ENCODE measurements at regions not wholly inside any gene's neighbourhood (a gene's known extent, or its start where the extent isn't known, plus 50 kb on each side); places are given as distances from the start of the nearest gene placed in this dataset.

DNA sequence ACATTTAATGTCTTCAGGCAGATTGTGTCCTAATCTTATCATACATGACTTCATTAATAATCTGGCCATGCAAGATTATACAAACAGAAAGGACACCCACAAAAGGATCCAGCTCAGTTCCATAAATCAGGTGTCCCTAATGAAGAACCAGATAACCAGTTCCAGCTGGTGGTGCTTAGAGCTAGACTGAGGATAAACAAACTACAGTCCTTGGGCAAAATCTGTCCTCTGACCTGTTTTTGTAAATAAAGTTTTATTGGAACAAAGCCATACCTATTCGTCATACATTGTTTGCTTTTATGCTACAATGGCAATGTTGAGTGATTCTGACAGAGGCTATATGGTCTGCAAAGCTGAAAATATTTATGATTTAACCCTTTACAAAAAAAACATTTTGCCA lies 199.5 kb downstream of the MID1IP1 start:
- no peaks in the 10 kb centered on the region for H3K4me1 ChIP-seq (ENCODE audit: low read depth, poor library complexity, severe bottlenecking)
- no peaks in the 10 kb centered on the region for H4K20me1 ChIP-seq (ENCODE audit: insufficient read depth)
- H3K4me2 ChIP-seq = no peak overlapping the region
- no peak overlapping the region for H3K27ac ChIP-seq
- H3K4me3 ChIP-seq (IDR thresholded peaks at IDR 0.05; ENCODE audit: insufficient read depth, low read depth, low read length) = no peak overlapping the region
- H3K27me3 ChIP-seq (ENCODE audit: insufficient read depth, low read depth) = no peaks in the 10 kb centered on the region
- no peak overlapping the region for H2AFZ ChIP-seq (ENCODE audit: low read depth)
- H3K36me3 ChIP-seq (ENCODE audit: insufficient read depth) = no peaks in the 10 kb centered on the region
- TF ChIP-seq, protein P1, sequence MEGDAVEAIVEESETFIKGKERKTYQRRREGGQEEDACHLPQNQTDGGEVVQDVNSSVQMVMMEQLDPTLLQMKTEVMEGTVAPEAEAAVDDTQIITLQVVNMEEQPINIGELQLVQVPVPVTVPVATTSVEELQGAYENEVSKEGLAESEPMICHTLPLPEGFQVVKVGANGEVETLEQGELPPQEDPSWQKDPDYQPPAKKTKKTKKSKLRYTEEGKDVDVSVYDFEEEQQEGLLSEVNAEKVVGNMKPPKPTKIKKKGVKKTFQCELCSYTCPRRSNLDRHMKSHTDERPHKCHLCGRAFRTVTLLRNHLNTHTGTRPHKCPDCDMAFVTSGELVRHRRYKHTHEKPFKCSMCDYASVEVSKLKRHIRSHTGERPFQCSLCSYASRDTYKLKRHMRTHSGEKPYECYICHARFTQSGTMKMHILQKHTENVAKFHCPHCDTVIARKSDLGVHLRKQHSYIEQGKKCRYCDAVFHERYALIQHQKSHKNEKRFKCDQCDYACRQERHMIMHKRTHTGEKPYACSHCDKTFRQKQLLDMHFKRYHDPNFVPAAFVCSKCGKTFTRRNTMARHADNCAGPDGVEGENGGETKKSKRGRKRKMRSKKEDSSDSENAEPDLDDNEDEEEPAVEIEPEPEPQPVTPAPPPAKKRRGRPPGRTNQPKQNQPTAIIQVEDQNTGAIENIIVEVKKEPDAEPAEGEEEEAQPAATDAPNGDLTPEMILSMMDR (conservative IDR thresholded peaks at IDR 0.05; ENCODE audit: low read depth, low read length) = no peak
- no peaks in the 10 kb centered on the region for H3K79me2 ChIP-seq (ENCODE audit: insufficient read depth, low read depth)
- H3K9ac ChIP-seq = no peak overlapping the region

DNA sequence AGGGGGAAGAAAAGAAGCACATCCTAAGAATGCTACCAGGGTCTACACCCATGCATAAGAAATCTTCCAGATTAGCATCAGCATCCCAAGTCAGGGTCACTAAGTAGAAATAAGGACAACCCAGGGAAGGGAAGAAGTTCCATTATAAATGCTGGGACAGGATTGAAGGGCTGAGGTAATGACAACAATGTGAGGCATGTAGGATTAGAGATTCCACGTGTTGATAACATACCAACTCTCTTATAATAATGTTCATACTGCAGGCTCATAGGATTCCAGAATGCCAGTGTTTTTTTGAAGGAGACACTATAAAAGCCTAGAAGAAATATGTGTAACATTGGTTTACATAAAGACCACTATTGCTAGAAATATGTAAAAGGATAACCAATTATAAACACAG lies 201.2 kb downstream of the MID1IP1 start:
- TF ChIP-seq, protein P1 (conservative IDR thresholded peaks at IDR 0.05; ENCODE audit: low read depth, low read length) = no peak
- no peaks in the 10 kb centered on the region for H3K4me1 ChIP-seq (ENCODE audit: low read depth, poor library complexity, severe bottlenecking)
- no peaks in the 10 kb centered on the region for H3K79me2 ChIP-seq (ENCODE audit: insufficient read depth, low read depth)

DNA sequence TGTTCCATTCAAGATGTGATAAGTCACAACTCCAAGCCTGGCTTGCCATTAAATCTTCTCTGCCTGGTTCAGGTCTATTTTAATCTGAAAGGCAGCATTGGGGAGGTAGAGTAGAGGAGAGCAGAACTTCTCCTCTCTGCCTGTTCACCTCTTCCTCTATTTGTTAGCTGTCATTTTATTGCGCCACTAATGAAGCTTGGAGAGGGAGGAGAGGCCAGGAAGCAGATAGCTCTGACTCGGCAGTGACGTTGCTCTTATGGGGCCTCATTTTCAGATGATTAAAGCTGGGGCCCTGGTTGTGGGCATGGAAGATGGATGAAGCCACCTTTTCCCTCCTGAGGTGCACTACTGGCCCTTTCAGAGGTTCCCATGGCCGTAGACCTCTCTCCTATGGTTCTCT lies 207.3 kb downstream of the MID1IP1 start:
- Histone ChIP-seq H3K27me3 (ENCODE audit: insufficient read depth, low read depth) (no peaks in the 10 kb centered on the region), H3K27ac (no peak overlapping the region), H3K4me1 (ENCODE audit: low read depth, poor library complexity, severe bottlenecking) (no peaks in the 10 kb centered on the region), H2AFZ (ENCODE audit: low read depth) (no peak overlapping the region), H3K4me3 (IDR thresholded peaks at IDR 0.05; ENCODE audit: insufficient read depth, low read depth, low read length) (no peak overlapping the region), H3K4me2 (no peak overlapping the region), H3K9ac (no peak overlapping the region), H3K79me2 (ENCODE audit: insufficient read depth, low read depth) (no peaks in the 10 kb centered on the region), H4K20me1 (ENCODE audit: insufficient read depth) (no peaks in the 10 kb centered on the region), H3K36me3 (ENCODE audit: insufficient read depth) (no peaks in the 10 kb centered on the region)
- TF ChIP-seq, protein P1 (conservative IDR thresholded peaks at IDR 0.05; ENCODE audit: low read depth, low read length) = no peak

More for the DNA sequence above, 201.2 kb downstream of the MID1IP1 start:
- no peaks in the 10 kb centered on the region for H3K27me3 ChIP-seq (ENCODE audit: insufficient read depth, low read depth)
- no peaks in the 10 kb centered on the region for H3K36me3 ChIP-seq (ENCODE audit: insufficient read depth)
- no peak overlapping the region for H3K9ac ChIP-seq
- H3K27ac ChIP-seq = no peak overlapping the region
- no peak overlapping the region for H2AFZ ChIP-seq (ENCODE audit: low read depth)
- H3K4me3 ChIP-seq (IDR thresholded peaks at IDR 0.05; ENCODE audit: insufficient read depth, low read depth, low read length) = no peak overlapping the region
- H4K20me1 ChIP-seq (ENCODE audit: insufficient read depth) = no peaks in the 10 kb centered on the region
- H3K4me2 ChIP-seq = no peak overlapping the region

DNA sequence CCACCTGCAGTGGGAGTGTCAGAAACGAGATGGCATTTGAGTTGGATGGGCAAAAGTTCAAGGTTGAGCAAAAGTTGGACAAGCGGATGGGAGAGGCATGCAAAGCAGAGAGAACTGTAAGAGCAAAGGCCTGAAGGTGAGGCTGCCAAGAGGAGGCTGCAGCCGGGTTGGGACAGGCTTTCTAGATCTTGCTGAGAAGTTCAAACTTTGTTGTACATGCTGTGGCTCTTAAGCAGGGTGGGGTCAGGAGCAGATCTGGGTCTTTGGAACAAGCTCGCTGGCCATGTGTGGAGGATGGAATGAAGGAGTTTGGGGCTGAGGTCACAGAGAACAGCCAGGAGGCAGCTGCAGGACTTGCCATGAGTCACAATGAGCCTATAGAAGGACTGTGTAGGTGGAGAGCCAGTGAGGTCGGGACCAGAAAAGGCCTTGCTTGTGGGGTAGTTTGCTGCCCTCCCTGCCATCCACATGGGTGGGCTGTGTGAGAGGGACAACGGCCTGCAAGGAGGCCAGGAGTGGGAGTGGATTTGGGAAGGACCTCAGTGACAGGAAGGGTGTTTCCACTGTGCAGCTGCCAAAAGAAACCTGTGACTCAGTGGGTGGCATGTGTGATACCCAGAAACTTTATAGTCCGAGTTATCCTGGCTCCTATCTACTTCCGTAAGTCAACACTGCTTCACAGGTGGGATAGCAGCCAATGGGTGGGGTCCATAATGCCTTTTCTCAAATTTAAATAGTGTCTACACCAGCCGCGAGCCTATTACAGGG lies 210.4 kb downstream of the MID1IP1 start:
- TF ChIP-seq, protein P1 (conservative IDR thresholded peaks at IDR 0.05; ENCODE audit: low read depth, low read length) = no peak
- Histone ChIP-seq H3K27me3 (ENCODE audit: insufficient read depth, low read depth) (no peaks in the 10 kb centered on the region), H3K4me3 (IDR thresholded peaks at IDR 0.05; ENCODE audit: insufficient read depth, low read depth, low read length) (no peak overlapping the region), H3K4me1 (ENCODE audit: low read depth, poor library complexity, severe bottlenecking) (no peaks in the 10 kb centered on the region), H3K79me2 (ENCODE audit: insufficient read depth, low read depth) (no peaks in the 10 kb centered on the region), H2AFZ (ENCODE audit: low read depth) (no peak overlapping the region), H3K9ac (no peak overlapping the region), H3K36me3 (ENCODE audit: insufficient read depth) (no peaks in the 10 kb centered on the region), H3K27ac (no peak overlapping the region), H3K4me2 (no peak overlapping the region), H4K20me1 (ENCODE audit: insufficient read depth) (no peaks in the 10 kb centered on the region)
